Mucosa of descending colon (tissue), 3 donors: ENCODE measurements at regions not wholly inside any gene's neighbourhood (a gene's known extent, or its start where the extent isn't known, plus 50 kb on each side); places are given as distances from the start of the nearest gene placed in this dataset.

Experiments used
- ATAC-seq: fragments of 200-7000 bp; cut with Tn5 transposase; one replicate; pipeline ENCODE4 v1.9.1; 2020; ENCODE audit warnings: mild to moderate bottlenecking, moderate library complexity
- DNase-seq, 3 donors: peaks; one replicate each; pipeline ENCODE4 v3.0.0-alpha.2; 2020
- H3K36me3 ChIP-seq: fragments of 200-600 bp; one replicate; pipeline ENCODE4 v1.8.0; 2021; ENCODE audit warnings: low read depth, mild to moderate bottlenecking
- H3K4me1 ChIP-seq: fragments of 200-600 bp; one replicate; pipeline ENCODE4 v1.8.0; 2021; ENCODE audit warnings: low read depth, mild to moderate bottlenecking
- H3K4me3 ChIP-seq: fragments of 200-600 bp; one replicate; pipeline ENCODE4 v1.8.0; 2021; ENCODE audit warnings: mild to moderate bottlenecking
- H3K9me3 ChIP-seq: fragments of 200-600 bp; one replicate; pipeline ENCODE4 v1.8.0; 2021; ENCODE audit warnings: mild to moderate bottlenecking
- intact Hi-C, 2 donors: fragments of 100-400 bp; cut with DNase I in 1 of 2; cut with micrococcal nuclease in 1 of 2; formaldehyde crosslinking; loops; one replicate each; pipeline versions ENCODE4 v1.11.0 to v1.11.1; 2022; cut with DNase I, micrococcal nuclease
- TF ChIP-seq, protein P1 (sequence below): fragments of 200-600 bp; IDR thresholded peaks from one replicate; pipeline ENCODE4 v1.8.0; 2022; ENCODE audit warnings: antibody characterized with exemption, mild to moderate bottlenecking
- donor health status: DM: no; HTN: no; CAD: no; lungs with moderate emphysema.
- donor health status: DM: no; HTN: no; CAD: no.
- donor health status: DM: no; HTN: yes; CAD: no.

DNA sequence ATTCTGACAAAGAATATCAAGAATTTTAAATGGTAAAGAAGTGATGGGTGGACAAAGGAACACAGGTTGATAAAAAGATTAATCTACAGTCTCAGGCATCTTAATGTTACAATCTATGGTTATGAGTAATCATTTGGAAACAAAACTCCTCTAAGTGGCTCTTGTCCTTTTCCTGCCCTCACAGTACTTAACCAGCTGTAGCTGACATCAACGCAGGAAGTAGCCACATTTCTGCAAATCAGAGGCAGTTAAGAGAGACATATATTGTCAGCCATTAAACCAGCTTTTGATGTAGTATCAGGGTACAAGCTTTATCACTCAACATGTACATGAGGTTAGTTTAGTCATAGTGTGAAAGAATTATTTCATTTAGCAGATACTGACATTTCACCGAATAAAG is 244.6 kb downstream of the NR4A2 start:
- DNase-seq (no peak), ATAC-seq (no peak)
- Histone ChIP-seq H3K9me3 (no peaks in the 10 kb centered on the region), H3K4me1 (no peaks in the 10 kb centered on the region), H3K36me3 (no peaks in the 10 kb centered on the region), H3K4me3 (no peak overlapping the region)
- TF ChIP-seq, protein P1, sequence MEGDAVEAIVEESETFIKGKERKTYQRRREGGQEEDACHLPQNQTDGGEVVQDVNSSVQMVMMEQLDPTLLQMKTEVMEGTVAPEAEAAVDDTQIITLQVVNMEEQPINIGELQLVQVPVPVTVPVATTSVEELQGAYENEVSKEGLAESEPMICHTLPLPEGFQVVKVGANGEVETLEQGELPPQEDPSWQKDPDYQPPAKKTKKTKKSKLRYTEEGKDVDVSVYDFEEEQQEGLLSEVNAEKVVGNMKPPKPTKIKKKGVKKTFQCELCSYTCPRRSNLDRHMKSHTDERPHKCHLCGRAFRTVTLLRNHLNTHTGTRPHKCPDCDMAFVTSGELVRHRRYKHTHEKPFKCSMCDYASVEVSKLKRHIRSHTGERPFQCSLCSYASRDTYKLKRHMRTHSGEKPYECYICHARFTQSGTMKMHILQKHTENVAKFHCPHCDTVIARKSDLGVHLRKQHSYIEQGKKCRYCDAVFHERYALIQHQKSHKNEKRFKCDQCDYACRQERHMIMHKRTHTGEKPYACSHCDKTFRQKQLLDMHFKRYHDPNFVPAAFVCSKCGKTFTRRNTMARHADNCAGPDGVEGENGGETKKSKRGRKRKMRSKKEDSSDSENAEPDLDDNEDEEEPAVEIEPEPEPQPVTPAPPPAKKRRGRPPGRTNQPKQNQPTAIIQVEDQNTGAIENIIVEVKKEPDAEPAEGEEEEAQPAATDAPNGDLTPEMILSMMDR = no peak
- intact Hi-C loops = no loop called here

- peak; percentile 40 for ATAC-seq
- TF ChIP-seq, protein P1 = no peak
- intact Hi-C loops = no loop called here
- H3K4me1 ChIP-seq = no peaks in the 10 kb centered on the region
- no peaks in the 10 kb centered on the region for H3K9me3 ChIP-seq
- H3K4me3 ChIP-seq = no peak overlapping the region
- no peaks in the 10 kb centered on the region for H3K36me3 ChIP-seq
- DNase-seq = peak in 1 of 3 donors; percentile 15
These were observed 248.6 kb downstream of the NR4A2 start for GRCh38 chr2:156083763-156084493.

- intact Hi-C loops = no loop called here
- Histone ChIP-seq H3K9me3 (no peaks in the 10 kb centered on the region), H3K4me1 (no peaks in the 10 kb centered on the region), H3K36me3 (no peaks in the 10 kb centered on the region), H3K4me3 (no peak overlapping the region)
- TF ChIP-seq, protein P1 = no peak
- ATAC-seq (no peak), DNase-seq (no peak)
These were observed 252.7 kb downstream of the NR4A2 start for GRCh38 chr2:156079845-156080244.

DNA sequence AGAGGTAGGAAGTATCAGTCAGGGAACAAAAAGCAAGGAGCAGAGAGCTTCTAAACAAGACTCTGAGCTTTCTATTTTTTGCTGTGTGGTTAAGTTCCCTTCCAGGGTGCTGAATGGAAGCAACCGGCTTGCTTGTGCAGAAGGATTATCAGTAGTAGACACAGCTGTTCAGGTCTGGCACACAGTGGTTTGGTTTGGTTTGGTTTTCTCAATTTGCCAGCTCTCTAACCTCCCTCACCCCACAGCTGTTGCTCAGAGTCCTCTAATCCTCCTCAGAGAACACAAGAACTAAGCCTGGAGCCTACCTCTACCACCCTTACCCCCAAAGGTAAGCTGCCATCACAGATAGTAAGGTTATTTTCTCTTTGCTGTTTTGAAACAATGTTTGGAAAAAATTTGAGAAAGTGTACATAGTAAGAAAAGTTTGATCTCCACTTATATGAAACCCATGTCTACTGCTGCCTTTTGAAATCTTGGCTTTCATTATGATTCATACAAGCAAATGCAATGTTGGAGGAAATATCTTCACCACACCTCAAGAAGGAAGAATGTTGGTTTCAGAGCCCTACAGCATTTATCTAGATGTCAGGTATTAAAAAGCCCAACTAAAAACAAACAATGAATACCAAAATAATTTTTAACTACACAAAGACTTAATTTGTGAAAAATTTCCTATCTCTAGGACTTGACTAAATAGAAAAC is 255.3 kb downstream of the NR4A2 start:
- intact Hi-C loops = no loop called here
- DNase-seq (no peak), ATAC-seq (no peak)
- no peaks in the 10 kb centered on the region for H3K36me3 ChIP-seq
- TF ChIP-seq, protein P1 = no peak
- H3K9me3 ChIP-seq = no peaks in the 10 kb centered on the region
- no peaks in the 10 kb centered on the region for H3K4me1 ChIP-seq
- H3K4me3 ChIP-seq = no peak overlapping the region

- H3K9me3 ChIP-seq = no peaks in the 10 kb centered on the region
- intact Hi-C loops = no loop called here
- no peaks in the 10 kb centered on the region for H3K4me1 ChIP-seq
- no peak overlapping the region for H3K4me3 ChIP-seq
- no peaks in the 10 kb centered on the region for H3K36me3 ChIP-seq
- ATAC-seq (peak; percentile 34), DNase-seq (peak in 1 of 3 donors; percentile 56)
- TF ChIP-seq, protein P1 = no peak
These were observed 266.6 kb downstream of the NR4A2 start for GRCh38 chr2:156065912-156066311.
